H1 (cell line): ENCODE measurements at regions not wholly inside any gene's neighbourhood (a gene's known extent, or its start where the extent isn't known, plus 50 kb on each side); places are given as distances from the start of the nearest gene placed in this dataset.

Source experiments
- CTCF ChIP-seq, 3 experiments: IDR thresholded peaks; 1 replicate in 2 of 3; 2 replicates in 1 of 3; pipeline versions ENCODE4 v1.5.1 to v1.6.1; 2011; ENCODE audit warnings: low read length in 3 of 3, mild to moderate bottlenecking in 3 of 3, inconsistent platforms in 2 of 3, low read depth in 1 of 3, moderate library complexity in 1 of 3; ENCODE audit not compliant: insufficient read depth in 1 of 3; ENCODE audit errors: control extremely low read depth in 1 of 3
- EGR1 ChIP-seq: IDR thresholded peaks from 2 replicates; pipeline ENCODE4 v1.6.1; 2011; ENCODE audit warnings: low read depth, low read length, borderline replicate concordance
- EP300 ChIP-seq, 2 experiments: IDR thresholded peaks; 1 replicate in 1 of 2; 2 replicates in 1 of 2; pipeline ENCODE4 v1.6.1; 2011 to 2012; ENCODE audit warnings: low read depth in 2 of 2, low read length in 2 of 2, mild to moderate bottlenecking in 2 of 2, borderline replicate concordance in 1 of 2, inconsistent platforms in 1 of 2, moderate library complexity in 1 of 2
- EZH2 ChIP-seq: fragments of 200-600 bp; sonication (generic); IDR thresholded peaks from 2 replicates; pipeline ENCODE4 v1.7.1; 2012; ENCODE audit warnings: low read depth, mild to moderate bottlenecking, moderate library complexity, low read length, inconsistent platforms; ENCODE audit not compliant: severe bottlenecking
- POLR2A ChIP-seq, 2 experiments: IDR thresholded peaks; 1 replicate in 1 of 2; 2 replicates in 1 of 2; pipeline ENCODE4 v1.6.1; 2011; ENCODE audit warnings: low read depth in 2 of 2, low read length in 2 of 2, mild to moderate bottlenecking in 2 of 2; ENCODE audit errors: control extremely low read depth in 1 of 2
- POLR2AphosphoS5 ChIP-seq: IDR thresholded peaks from 2 replicates; pipeline ENCODE4 v1.6.1; 2011; ENCODE audit warnings: low read depth, low read length
- POU5F1 ChIP-seq: IDR thresholded peaks from 2 replicates; pipeline ENCODE4 v1.6.1; 2011; ENCODE audit warnings: low read depth, mild to moderate bottlenecking, low read length, moderate library complexity
- RFX5 ChIP-seq: IDR thresholded peaks from 2 replicates; pipeline ENCODE4 v1.6.1; 2011; ENCODE audit warnings: low read depth, low read length, improper control_type of control experiment, borderline replicate concordance
- RNF2 ChIP-seq: fragments of 200-900, 300-1000 bp; sonication (generic); IDR thresholded peaks from 2 replicates; pipeline ENCODE4 v1.7.1; 2016; ENCODE audit warnings: borderline replicate concordance, low read depth, mild to moderate bottlenecking, antibody characterized with exemption, low read length; ENCODE audit not compliant: poor library complexity, severe bottlenecking; ENCODE audit errors: missing control alignments
- SIN3A ChIP-seq, 2 experiments: IDR thresholded peaks in 1 of 2; conservative IDR thresholded peaks in 1 of 2; 2 replicates each; pipeline ENCODE4 v1.6.1; 2011 to 2012; ENCODE audit warnings: low read length in 2 of 2, improper control_type of control experiment in 1 of 2, low read depth in 1 of 2, mild to moderate bottlenecking in 1 of 2
- SRF ChIP-seq: IDR thresholded peaks from 2 replicates; pipeline ENCODE4 v1.6.1; 2011; ENCODE audit warnings: mild to moderate bottlenecking, low read depth, low read length, moderate library complexity
- YY1 ChIP-seq: IDR thresholded peaks from 2 replicates; pipeline ENCODE4 v1.6.1; 2011; ENCODE audit warnings: low read depth, mild to moderate bottlenecking, low read length

- no peak for TF ChIP-seq SRF
- TF ChIP-seq POLR2A (IDR thresholded peaks at IDR 0.05; ENCODE audit: control extremely low read depth in 1 of 2, low read depth in 2 of 2, low read length in 2 of 2), result no peak
- no peak for TF ChIP-seq CTCF (IDR thresholded peaks at IDR 0.05; ENCODE audit: control extremely low read depth in 1 of 3, insufficient read depth in 1 of 3, low read depth in 1 of 3, low read length in 3 of 3)
- no peak for TF ChIP-seq RNF2
- TF ChIP-seq EGR1, result no peak
- no peak for TF ChIP-seq YY1
- no peak for TF ChIP-seq SIN3A (conservative IDR thresholded peaks at IDR 0.05 in 1 of 2, IDR thresholded peaks at IDR 0.05 in 1 of 2; ENCODE audit: low read depth in 1 of 2, low read length in 2 of 2)
- no peak for TF ChIP-seq POLR2AphosphoS5
- TF ChIP-seq RFX5, result no peak
- no peak for TF ChIP-seq EZH2
- TF ChIP-seq EP300 (IDR thresholded peaks at IDR 0.05; ENCODE audit: borderline replicate concordance in 1 of 2, low read depth in 2 of 2, low read length in 2 of 2), result no peak
- no peak for TF ChIP-seq POU5F1
These were observed 313.6 kb upstream of the CD180 start for GRCh38 chr5:67510204-67510603.
